WERI-Rb-1 (cell line): ENCODE measurements at regions not wholly inside any gene's neighbourhood (a gene's known extent, or its start where the extent isn't known, plus 50 kb on each side); places are given as distances from the start of the nearest gene placed in this dataset.

ENCODE experiments used
- DNase-seq: peaks from one replicate; pipeline ENCODE4 v3.0.0-alpha.2; 2020
- H3K27ac ChIP-seq: fragments of 250-450 bp; sonication (Bioruptor Pico); 2 replicates; pipeline ENCODE4 v1.5.1; 2020; ENCODE audit warnings: mild to moderate bottlenecking, moderate library complexity
- H3K27me3 ChIP-seq: fragments of 250-450 bp; sonication (Bioruptor Pico); 2 replicates; pipeline ENCODE4 v1.5.1; 2021; ENCODE audit warnings: mild to moderate bottlenecking, low read depth, moderate library complexity; ENCODE audit not compliant: insufficient read depth, severe bottlenecking
- H3K36me3 ChIP-seq: fragments of 250-450 bp; sonication (Bioruptor Pico); 2 replicates; pipeline ENCODE4 v1.5.1; 2020; ENCODE audit warnings: mild to moderate bottlenecking, moderate library complexity
- H3K4me3 ChIP-seq: 2 replicates; pipeline ENCODE4 v1.5.1; 2011; ENCODE audit warnings: low read depth, mild to moderate bottlenecking, control low read depth, low read length
- H3K9me3 ChIP-seq: fragments of 250-450 bp; sonication (Bioruptor Pico); 2 replicates; pipeline ENCODE4 v1.5.1; 2021; ENCODE audit warnings: mild to moderate bottlenecking, moderate library complexity; ENCODE audit not compliant: severe bottlenecking
- CTCF ChIP-seq: IDR thresholded peaks from 2 replicates; pipeline ENCODE4 v1.5.1; 2011; ENCODE audit warnings: low read depth, mild to moderate bottlenecking, control low read depth, inconsistent platforms, low read length

GRCh38 chr13:36543671-36544070, 111.4 kb downstream of the CCNA1 start:
- Histone ChIP-seq H3K27ac (no peak overlapping the region), H3K9me3 (no peaks in the 10 kb centered on the region), H3K27me3 (no peaks in the 10 kb centered on the region), H3K36me3 (no peaks in the 10 kb centered on the region), H3K4me3 (peak overlapping the region; percentile 10; the same call in 1 of the 2 replicates)
- peak; percentile 40 for DNase-seq
- no peak for TF ChIP-seq CTCF

GRCh38 chr13:36548129-36548528, 115.8 kb downstream of the CCNA1 start:
- Histone ChIP-seq H3K27me3 (no peaks in the 10 kb centered on the region), H3K9me3 (no peaks in the 10 kb centered on the region), H3K27ac (no peak overlapping the region), H3K36me3 (no peaks in the 10 kb centered on the region), H3K4me3 (no peak overlapping the region)
- no peak for DNase-seq
- TF ChIP-seq CTCF: no peak

- no peak overlapping the region for H3K27ac ChIP-seq
- no peak for TF ChIP-seq CTCF
- no peaks in the 10 kb centered on the region for H3K27me3 ChIP-seq
- no peaks in the 10 kb centered on the region for H3K9me3 ChIP-seq
- H3K4me3 ChIP-seq: no peak overlapping the region
- H3K36me3 ChIP-seq: no peaks in the 10 kb centered on the region
- DNase-seq: no peak
These were observed 116.9 kb downstream of the CCNA1 start for GRCh38 chr13:36549126-36549702.

- no peak overlapping the region for H3K4me3 ChIP-seq
- no peaks in the 10 kb centered on the region for H3K36me3 ChIP-seq
- TF ChIP-seq CTCF: no peak
- H3K9me3 ChIP-seq: no peaks in the 10 kb centered on the region
- H3K27me3 ChIP-seq: no peaks in the 10 kb centered on the region
- H3K27ac ChIP-seq: no peak overlapping the region
- peak; percentile 33 for DNase-seq
These were observed 117.5 kb downstream of the CCNA1 start for GRCh38 chr13:36549755-36550154.

GRCh38 chr13:36550177-36550576, 117.9 kb downstream of the CCNA1 start:
- Histone ChIP-seq H3K27ac (no peak overlapping the region), H3K27me3 (no peaks in the 10 kb centered on the region), H3K4me3 (no peak overlapping the region), H3K9me3 (no peaks in the 10 kb centered on the region), H3K36me3 (no peaks in the 10 kb centered on the region)
- no peak for TF ChIP-seq CTCF
- no peak for DNase-seq

GRCh38 chr13:36551445-36551844, 119.2 kb downstream of the CCNA1 start:
- no peaks in the 10 kb centered on the region for H3K9me3 ChIP-seq
- no peak overlapping the region for H3K4me3 ChIP-seq

More at GRCh38 chr13:36551445-36551844, 119.2 kb downstream of the CCNA1 start:
- H3K36me3 ChIP-seq: no peaks in the 10 kb centered on the region
- H3K27me3 ChIP-seq: no peaks in the 10 kb centered on the region
- TF ChIP-seq CTCF: no peak
- no peak for DNase-seq
- H3K27ac ChIP-seq: no peak overlapping the region
